Retinal pigment epithelial cell (primary cell): ENCODE measurements at regions not wholly inside any gene's neighbourhood (a gene's known extent, or its start where the extent isn't known, plus 50 kb on each side); places are given as distances from the start of the nearest gene placed in this dataset.

Experiments
- DNase-seq: peaks from one replicate; pipeline ENCODE4 v3.0.0-alpha.2; 2010; ENCODE audit warnings: low read depth
- H3K4me3 ChIP-seq: 2 replicates; pipeline ENCODE4 v1.5.1; 2011; ENCODE audit warnings: mild to moderate bottlenecking, low read length, control low read depth, moderate library complexity
- TF ChIP-seq, protein P1 (sequence below): conservative IDR thresholded peaks from 2 replicates; pipeline ENCODE4 v1.5.1; 2011; ENCODE audit warnings: low read depth, low read length, control low read depth, inconsistent platforms

DNA sequence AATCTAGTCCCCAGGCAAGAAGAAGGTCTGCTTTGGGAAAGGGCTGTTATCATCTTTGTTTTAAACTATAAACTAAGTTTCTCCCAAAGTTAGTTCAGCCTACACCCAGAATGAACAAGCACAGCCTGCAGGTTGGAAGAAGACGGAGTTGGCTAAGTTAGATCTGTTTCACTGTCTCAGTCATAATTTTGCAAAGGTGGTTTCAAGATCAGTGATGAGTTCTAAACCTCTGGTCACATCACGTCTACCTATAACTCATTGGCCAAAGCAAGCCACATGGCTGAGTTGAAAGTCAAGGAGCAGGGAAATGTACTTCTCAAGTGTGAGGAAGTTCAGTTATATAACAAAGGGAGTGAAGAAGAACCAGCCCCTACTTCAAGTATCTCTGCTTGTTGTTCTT, 50.5 kb upstream of the ECI2 start:
- TF ChIP-seq, protein P1, sequence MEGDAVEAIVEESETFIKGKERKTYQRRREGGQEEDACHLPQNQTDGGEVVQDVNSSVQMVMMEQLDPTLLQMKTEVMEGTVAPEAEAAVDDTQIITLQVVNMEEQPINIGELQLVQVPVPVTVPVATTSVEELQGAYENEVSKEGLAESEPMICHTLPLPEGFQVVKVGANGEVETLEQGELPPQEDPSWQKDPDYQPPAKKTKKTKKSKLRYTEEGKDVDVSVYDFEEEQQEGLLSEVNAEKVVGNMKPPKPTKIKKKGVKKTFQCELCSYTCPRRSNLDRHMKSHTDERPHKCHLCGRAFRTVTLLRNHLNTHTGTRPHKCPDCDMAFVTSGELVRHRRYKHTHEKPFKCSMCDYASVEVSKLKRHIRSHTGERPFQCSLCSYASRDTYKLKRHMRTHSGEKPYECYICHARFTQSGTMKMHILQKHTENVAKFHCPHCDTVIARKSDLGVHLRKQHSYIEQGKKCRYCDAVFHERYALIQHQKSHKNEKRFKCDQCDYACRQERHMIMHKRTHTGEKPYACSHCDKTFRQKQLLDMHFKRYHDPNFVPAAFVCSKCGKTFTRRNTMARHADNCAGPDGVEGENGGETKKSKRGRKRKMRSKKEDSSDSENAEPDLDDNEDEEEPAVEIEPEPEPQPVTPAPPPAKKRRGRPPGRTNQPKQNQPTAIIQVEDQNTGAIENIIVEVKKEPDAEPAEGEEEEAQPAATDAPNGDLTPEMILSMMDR: no peak
- no peak for DNase-seq
- H3K4me3 ChIP-seq: no peak overlapping the region

DNA sequence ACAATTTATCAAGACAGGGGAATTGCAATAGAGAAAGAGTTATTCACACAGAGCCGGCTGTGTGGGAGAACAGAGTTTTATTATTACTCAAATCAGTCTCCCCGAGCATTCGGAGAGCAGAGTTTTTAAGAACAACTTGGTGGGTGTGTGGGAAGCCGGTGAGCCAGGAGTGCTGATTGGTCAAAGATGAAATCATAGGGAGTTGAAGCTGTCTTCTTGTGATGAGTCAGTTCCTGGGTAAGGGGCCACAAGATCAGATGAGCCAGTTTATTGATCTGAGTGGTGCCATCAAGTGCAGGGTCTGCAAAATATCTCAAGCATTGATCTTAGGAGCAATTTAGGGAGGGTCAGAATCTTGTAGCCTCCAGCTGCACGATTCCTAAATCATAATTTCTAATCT, 50.0 kb upstream of the ECI2 start:
- H3K4me3 ChIP-seq: no peak overlapping the region
- TF ChIP-seq, protein P1: no peak
- DNase-seq: no peak
